NCI-H1436 (cell line): ENCODE measurements at regions not wholly inside any gene's neighbourhood (a gene's known extent, or its start where the extent isn't known, plus 50 kb on each side); places are given as distances from the start of the nearest gene placed in this dataset.
"Not testable (repeated sequence)": the region's sequence is repeated elsewhere in the genome, so short reads cannot be mapped to it uniquely, and the experiment has no call there.

Experiments used
- DNase-seq: peaks from one replicate; lab custom pipeline; 2025; lab: John Stamatoyannopoulos, UW

DNA sequence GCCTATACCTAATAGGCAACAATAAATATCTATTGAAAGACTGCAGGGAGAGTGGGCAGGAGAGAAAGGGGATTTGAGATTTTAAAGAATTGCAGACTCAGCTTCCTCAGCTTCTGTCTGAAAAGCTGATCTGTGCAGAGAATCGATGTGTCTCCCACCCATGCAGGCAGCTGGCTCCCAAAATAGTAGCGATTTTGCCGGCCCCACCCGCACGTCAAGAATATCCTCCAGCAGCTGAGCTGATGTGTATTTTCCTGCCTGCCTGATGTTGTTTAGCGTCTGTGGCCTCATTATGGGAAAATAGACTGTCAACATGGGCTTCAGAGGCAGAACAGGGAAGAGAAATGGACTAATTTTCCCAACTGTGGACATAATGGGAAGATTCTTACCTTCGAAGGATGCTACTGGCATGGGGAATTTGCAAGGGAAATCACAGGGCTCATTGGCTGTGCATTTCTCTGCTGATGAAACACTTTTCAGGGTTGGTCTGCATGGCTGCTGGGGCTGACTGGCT is 699.8 kb downstream of the PTPRU start:
- no peak for DNase-seq

DNA sequence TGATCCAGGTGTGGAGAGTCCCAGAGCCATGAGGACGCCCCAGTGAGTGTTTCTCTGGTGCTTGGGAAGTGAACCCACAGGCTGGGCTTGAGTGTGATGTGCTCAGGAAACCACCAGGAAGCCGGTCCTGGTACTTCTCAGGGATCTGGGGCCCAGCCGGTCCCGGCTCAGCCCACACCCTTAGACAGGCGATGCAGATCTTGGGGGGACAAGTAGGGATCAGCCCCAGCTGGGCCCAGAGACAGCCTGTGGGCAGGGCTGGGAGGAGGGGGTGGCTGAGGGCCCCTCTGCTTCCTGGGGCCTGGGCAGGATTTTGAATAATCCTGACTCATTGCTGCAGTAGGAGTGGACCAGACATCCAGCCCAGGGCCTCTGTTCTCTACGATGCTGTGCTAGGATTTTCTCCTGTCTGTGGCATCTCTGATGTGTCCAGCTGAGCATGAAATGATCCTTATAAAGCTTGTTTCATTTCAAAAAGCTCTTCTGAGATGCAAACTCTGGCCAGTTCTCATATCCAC is 698.0 kb downstream of the PTPRU start:
- no peak for DNase-seq

DNA sequence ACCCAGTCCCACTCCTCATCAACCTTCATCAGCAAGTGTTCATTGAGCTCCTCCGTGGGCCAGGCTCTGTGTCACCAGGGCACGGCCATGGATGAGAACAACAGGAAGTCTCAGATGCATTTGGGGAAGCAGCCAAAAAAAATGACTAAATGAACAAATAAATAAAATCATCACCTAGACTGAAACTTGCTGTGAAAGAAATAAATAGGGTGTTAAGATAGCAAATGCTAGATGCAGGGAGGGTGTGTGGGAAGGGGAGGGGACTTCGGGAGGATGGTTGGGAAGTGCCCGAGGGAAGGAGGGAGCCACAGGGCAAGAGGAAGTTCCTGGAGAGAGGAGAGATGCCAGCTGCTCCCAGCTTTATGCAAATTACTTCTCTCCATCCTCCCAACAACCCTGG is 696.7 kb downstream of the PTPRU start:
- DNase-seq = no peak

DNA sequence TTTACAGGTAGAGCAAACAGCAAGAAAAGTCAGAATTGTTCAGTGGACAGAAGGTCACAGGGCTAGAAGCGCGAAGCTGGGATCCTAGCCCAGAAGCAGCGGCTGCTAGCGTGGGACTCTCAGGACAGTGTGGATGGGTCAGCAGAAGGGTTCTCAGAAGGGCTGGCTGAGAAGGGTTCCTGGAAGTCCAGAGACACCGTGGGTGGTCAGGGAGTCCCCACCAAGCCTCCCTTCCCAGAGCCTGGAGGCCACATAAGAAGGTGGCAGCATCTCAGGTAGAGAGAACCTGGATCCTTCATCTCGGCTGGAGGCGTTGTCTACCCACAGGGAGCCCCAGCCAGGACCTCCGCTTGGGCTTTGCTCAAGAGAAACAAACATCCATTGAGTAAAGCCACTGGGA is 696.3 kb downstream of the PTPRU start:
- no peak for DNase-seq

DNA sequence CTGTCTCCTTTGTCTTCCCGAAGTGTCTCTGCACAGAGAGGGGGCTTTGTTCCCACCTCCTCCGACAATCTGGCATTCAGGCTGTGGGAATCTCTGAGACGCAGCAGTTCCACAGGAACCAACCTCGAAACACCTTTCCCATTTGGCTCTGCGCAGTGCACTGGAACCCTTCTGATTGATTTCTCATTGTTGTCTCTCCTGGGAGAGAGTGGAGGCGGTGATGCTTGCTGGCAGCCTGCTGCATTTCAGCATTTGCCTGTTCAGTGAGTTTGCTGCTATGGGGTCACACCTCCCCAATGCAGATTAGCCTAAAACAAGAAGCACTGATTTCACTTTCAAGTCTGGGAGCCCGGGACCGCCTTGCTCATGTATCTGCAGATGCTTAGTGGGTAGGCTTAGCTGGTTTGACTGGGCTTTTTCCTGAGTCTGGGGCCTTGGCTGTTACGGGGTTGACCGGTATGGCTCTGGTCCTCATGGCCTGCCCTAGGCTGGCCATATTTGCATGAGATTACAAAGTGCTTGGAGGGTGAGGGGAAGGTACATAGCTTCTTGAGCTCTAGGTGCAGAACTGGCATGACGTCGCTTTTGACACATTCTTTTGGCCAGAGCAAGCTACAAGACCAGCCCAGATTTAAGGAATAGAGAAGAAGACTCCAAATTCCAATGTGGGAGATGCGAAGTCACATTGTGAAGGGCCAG is 695.3 kb downstream of the PTPRU start:
- DNase-seq = no peak

DNA sequence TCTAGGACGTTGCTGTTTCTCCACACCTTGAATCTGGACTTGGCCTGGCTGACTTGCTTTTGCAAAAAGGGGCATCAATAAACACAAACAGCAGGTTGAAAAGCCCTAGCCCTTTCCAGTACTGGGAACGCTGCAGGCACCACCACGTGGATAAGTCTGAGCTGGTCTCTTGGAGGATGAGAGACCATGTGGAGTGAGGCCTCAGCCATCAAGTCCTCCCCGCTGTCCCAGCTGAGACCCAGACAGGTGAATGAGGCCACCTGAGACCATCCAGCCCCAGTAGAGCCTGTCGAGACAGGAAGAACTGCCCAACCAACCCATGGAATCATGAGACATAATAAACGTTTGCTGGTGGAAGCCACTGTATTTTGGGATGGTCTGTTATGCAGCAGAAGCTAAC is 688.7 kb downstream of the PTPRU start:
- no peak for DNase-seq

DNA sequence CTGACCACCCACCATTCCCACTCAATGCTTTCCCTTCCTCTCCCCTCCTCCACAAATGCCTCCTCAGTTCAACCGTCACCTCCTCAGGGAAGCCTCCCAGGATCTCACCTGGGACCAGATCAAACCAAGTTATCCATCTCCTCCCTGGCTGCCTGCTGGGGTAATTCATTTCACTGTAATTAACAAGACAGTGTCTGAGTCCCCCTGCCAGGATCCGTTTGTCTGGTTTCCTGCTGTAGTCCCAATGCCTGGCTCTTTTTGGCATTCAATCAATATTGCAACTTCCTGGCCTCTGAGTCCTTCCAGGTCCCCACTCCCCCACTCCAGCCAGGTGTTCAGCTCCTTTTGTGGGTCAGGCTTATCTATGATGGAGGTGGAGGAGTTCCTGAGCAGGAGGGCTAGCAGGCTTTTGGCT is 687.7 kb downstream of the PTPRU start:
- no peak for DNase-seq

DNA sequence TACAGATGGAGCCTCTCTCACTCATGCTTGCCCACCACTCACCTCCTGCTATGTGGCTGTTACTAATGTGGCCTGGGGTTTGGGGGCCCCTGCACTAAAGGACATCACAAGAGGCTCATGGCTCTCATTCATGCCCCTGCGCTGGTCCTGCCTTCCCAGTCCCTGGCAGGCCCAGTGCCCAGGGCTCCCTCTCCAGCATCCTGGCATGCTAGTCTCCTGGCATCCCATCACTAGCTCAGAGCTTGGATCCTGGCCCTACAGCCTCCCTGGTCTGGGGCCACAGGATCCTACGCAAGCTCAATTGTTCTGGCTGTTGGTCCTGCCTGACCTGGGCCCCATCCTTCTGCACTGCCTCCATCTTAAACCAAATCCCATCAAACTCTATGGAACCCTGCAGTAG is 685.4 kb downstream of the PTPRU start:
- no peak for DNase-seq

DNA sequence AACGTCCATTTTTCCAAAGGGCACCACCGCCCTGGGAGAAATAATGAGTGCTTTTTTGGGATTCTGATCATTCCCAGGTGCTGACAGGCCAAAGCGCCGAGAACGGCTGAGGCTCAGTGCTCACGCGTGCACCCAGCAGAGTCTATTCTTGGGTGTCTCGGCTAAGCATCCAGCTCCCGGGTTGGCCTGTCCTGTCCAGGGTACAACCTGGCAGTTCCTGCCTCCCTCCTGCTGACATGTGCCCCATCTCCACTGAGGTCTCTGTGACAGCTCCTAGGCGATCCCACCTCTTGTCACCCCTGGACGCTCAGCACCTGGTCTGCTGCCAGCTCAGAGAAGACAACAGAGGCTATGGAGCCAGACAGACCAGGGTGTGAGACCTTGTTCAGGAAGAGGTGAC is 684.5 kb downstream of the PTPRU start:
- no peak for DNase-seq

DNA sequence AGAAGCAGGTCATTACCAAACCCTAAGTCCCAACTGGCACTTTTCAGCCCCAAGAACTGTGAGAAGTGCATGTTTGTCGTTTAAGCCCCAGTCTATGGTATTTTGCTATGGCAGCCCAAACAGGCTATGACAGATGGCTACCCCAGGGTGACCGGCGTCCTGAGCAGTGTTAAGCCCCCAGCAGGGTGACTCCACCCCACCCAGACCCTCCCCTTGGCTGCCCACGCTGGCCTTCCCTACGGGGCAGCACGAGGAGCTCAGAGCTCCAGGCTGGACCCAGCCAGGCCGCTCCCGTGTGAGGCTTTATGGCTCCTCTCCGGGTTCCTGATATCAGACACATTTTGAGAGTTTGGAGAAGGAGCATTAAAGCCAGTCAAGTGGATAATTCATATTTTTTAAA is 684.0 kb downstream of the PTPRU start:
- no peak for DNase-seq

DNA sequence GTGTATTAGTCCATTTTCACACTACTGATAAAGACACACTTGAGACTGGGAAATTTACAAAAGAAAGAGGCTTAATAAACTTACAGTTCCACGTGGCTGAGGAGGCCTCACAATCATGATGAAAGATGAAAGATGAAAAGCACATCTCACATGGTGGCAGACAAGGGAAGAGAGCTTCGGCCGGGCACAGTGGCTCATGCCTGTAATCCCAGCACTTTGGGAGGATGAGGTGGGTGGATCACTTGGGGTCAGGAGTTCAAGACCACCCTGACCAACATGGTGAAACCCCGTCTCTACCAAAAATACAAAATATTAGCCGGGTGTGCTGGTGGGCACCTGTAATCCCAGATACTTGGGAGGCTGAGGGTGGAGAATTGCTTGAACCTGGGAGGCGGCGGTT is 682.7 kb downstream of the PTPRU start:
- DNase-seq = not testable (repeated sequence)

DNA sequence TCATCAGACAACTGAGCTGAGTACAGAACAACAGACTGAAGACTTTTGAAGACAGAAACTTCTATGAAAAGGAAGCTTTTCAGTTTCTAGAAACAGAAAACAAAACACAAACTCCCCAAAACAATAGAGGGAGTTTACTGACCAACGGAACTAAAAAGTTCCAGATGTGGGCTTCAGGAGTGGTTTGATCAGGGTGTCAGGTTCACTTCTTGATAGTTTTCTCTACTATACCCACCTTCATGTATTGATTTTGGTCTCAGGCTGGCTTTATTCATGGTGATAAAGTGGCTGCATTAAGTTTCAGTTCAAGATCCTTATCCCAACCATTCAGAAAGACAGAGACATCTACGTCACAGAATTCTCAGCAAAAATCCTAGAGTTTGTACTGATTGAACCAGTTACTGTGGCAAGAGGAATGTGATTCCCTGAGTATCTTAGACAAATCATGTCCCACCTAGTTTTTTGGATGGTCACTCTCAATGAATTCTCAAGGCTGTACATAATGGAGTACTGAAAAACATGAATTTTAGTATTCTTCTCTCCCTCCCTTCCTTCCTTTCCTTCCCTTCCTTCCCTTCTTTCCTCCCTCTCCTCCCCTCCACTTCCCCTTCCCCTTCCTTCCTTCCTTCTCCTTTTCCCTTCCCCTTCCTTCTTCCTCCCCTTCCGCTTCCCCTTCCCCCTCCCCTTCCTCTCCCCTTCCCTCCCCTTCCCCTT is 680.5 kb downstream of the PTPRU start:
- DNase-seq = no peak

DNA sequence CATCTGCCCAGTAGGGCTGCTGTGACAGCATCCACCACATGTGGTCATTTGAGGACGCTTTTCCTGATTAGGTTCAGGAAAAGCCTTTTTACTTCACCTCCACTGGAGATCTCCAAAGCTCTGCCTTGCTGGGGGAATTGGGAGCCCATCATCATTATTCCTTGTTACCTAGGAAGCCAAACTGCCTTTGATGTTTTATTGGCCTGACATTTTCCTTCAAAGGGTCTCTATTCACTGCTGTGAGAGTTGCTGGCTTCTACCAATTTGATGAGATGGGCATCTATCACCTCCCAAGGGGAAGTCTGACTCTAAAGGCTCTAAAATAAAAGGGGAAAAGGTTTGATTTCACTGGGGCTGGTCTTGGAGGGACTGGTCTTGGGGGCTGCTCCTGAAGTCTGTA is 678.6 kb downstream of the PTPRU start:
- DNase-seq = no peak

DNA sequence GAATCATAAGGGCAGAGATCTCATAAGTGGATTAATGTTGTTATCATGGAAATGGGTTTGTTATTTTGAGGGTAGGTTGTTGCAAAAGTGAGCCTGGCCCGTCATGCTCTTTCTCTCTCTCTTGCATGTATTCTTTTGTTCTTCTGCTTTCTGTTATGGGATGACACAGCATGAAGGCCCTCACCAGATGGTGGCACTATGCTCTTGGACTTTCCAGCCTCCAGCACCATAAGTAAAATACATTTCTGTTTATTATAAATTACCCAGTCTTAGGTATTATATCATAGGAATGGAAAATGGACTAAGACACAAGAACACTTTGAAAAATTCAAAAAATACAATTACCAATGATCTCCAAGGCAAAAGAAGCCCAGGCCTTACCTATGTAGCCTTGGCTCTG is 676.1 kb downstream of the PTPRU start:
- no peak for DNase-seq

DNA sequence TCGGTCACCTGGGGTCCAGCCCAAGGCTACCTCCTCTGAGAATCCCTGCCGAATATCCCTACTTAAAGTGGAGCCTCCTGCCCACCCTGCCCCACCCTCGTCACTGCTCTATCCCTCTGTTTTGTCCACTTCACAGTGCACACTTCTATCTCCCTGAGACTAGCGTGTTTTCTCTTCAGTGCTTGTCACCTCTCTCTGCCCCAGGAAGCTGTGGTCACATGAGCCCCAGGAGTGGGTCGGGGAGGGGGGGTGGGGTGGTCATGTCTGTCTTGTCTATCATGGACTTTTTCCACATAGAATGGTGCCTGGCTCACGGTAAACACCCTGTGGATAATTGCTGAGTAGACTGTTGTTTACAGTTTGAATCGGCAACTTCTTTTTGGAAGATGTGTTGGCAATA is 673.6 kb downstream of the PTPRU start:
- DNase-seq = no peak

DNA sequence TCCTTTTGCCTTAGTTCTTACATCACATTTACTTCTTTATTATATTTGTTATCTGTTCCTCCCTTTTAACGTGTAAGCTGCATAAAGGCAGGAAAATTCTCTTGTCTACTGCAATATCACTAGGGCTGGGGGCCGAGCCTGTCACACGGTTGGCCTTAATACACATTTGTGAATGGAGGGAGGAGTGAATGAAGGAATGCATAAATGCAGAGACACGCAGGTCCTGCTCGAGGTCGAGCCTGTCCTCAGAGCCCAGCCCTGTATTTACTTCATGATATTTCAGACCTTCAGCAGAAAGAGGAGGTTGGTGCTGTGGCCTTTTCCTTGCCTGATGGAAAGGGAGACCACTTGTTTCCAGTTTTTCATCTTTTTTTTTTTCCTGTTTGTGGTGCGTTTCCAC is 671.3 kb downstream of the PTPRU start:
- DNase-seq = no peak

DNA sequence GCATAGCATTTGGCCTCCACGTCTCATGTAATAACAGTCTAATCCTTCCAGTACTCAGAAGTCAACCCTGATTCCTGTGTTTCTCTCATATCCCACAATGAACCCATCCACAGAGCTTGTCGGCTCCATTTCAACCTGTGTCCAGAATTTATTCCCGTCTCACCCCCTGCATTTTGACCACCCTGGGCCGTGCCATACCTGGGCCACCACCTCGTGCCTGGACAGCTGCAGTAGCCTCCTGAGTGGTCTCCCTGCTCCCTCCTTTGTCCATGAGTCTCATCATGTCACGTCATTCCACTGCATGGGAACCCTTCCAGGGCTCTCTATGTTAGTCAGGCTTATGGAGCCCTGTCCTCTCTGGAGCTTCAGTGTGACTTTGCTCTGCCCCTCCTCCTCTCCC is 670.6 kb downstream of the PTPRU start:
- DNase-seq = no peak

DNA sequence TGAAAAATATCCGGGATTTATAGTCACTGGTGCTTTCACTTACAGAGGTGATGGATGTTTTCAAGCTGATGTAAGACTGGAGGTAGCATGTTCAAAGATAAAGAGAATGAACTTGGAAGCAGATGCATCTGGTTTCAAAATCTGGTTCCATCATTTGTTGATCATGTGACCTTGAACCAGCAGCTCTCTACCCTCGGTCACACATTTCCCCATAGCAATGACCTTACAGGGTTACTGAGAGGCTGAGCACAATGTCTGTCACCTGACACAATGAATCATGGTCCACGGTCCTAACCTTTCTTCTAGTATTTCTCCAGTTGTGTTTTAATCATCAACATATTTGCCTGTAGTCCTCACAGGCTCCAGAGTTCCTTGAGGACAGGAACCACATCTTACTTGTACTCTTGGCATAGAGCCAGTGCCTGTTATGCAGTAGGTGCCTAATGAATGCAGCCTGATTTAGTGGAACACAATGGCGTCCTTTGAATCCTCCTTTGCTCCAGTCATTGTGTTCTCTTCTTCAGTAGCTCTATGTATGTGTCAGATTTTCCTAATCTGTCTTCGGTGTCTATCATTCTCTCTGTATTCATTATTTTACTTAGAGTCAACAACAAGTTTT is 667.3 kb downstream of the PTPRU start:
- no peak for DNase-seq

DNA sequence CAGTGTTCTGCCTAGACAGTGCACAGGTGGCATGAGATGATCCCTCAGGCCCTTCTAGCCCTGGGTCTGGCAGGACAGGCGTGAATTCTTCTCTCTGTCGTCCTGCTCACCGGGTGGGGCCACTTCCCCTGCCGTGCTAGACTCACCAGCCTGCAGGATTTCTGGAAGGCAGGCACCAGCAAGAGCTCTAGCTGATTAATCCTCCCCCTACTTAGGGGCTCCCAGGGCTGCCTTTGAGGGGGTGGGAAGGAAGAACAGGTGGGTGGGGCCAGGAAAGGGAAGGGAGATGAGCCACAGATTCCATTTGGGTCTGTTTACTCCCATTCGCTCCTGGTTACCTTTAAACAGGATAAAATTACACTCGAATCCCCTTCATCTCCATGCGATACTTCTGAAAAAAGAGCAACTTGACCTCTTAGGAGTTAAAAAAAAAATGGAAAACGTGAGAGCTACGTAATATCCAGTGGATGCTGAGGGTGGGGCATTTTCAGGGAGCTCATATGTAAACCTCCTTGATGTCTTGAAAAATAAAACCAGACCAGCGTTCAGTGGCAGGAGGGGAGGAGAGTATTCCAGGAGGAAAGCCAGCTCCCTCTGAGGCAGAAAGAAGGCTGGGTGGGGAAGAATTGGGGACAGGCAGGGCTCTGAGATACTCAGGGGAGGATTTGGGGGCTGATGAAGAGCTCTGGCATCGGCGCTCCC is 665.5 kb downstream of the PTPRU start:
- no peak for DNase-seq

DNA sequence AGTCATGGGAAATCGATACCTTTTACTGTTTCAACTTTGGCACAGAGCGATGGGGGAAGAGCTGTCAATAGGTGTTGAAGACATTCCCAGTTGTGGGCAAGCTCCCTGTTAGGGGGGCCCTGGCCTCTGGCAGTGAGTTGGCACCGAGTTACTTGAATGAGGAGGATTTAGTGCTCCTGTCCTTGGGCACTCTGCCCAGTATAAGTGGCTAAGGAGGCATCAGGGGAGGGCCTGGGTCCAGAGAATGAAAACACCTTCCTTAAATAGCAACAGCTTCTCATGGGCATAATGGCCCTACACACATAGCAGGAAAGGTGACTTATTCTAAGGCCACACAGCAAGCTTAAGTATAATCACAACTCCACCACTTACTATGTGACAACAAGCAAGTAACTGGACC is 664.4 kb downstream of the PTPRU start:
- DNase-seq = no peak

DNA sequence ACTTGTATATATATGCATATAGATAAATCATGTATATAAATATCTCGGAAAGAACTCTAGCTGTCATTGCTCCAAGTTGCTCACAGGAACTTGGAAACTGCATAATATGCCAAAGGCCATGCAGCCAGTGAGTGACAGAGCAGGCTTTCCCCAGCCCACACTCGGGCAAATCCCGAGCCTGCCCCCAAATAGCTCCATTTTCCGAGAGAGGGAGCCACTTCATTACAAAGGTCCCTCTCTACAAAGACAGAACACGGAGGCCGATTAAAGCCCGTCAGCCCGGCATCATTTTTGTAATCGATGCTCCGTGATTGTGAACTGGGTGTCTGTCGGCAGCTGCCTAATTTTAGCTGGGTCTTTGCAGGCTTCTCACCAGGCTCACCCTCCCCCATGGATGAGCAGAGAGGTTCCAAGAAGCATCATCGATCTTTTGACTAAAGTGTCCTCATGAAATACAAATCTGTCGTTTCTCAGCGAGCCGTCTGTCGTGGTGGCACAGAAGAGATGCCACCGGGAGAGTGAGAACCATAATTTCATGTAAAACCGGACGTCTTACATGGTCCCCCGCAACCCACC is 663.9 kb downstream of the PTPRU start:
- no peak for DNase-seq
